ENCODE measurements at regions not wholly inside any gene's neighbourhood (a gene's known extent, or its start where the extent isn't known, plus 50 kb on each side); places are given as distances from the start of the nearest gene placed in this dataset.

DNA sequence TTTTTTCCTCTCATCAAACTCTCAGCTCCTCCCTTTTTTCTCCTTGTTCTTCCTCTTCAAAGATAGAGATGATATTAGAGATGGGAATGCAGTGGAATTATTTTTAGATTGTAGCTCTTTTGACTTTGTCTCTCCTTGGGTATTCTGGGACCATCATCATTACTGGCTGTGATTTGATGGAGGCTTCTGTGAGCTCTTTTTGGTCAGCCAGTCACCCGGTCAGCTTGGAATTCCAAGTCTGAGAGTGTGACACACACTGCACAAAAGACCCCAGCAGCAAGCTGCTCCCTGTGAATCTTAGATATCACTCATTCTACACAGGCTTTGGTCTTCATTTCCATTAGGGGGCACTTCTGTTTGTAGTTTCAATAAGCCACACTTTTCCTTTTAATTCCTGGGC, 51.6 kb upstream of the NEK7 start:
- CTCF ChIA-PET (ENCODE audit: low intra/inter-chr PET ratio) = no interaction called here
- TF ChIP-seq PHB2 (IDR thresholded peaks at IDR 0.05; ENCODE audit: low read depth) = no peak
- no peak for TF ChIP-seq PHF21A (IDR thresholded peaks at IDR 0.05; ENCODE audit: borderline replicate concordance, low read depth)
- no peak for TF ChIP-seq FOXJ2 (tag; IDR thresholded peaks at IDR 0.05)
- TF ChIP-seq, protein P1, sequence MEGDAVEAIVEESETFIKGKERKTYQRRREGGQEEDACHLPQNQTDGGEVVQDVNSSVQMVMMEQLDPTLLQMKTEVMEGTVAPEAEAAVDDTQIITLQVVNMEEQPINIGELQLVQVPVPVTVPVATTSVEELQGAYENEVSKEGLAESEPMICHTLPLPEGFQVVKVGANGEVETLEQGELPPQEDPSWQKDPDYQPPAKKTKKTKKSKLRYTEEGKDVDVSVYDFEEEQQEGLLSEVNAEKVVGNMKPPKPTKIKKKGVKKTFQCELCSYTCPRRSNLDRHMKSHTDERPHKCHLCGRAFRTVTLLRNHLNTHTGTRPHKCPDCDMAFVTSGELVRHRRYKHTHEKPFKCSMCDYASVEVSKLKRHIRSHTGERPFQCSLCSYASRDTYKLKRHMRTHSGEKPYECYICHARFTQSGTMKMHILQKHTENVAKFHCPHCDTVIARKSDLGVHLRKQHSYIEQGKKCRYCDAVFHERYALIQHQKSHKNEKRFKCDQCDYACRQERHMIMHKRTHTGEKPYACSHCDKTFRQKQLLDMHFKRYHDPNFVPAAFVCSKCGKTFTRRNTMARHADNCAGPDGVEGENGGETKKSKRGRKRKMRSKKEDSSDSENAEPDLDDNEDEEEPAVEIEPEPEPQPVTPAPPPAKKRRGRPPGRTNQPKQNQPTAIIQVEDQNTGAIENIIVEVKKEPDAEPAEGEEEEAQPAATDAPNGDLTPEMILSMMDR (IDR thresholded peaks at IDR 0.05 in 2 of 3, conservative IDR thresholded peaks at IDR 0.05 in 1 of 3; ENCODE audit: insufficient read depth in 2 of 3, low read depth in 1 of 3, low read length in 3 of 3) = no peak
- TF ChIP-seq RBM14 (IDR thresholded peaks at IDR 0.05; ENCODE audit: borderline replicate concordance, insufficient read depth, low read depth, low read length) = no peak
- TF ChIP-seq MIER1 (IDR thresholded peaks at IDR 0.05; ENCODE audit: low read depth) = no peak
- TF ChIP-seq, protein P2, sequence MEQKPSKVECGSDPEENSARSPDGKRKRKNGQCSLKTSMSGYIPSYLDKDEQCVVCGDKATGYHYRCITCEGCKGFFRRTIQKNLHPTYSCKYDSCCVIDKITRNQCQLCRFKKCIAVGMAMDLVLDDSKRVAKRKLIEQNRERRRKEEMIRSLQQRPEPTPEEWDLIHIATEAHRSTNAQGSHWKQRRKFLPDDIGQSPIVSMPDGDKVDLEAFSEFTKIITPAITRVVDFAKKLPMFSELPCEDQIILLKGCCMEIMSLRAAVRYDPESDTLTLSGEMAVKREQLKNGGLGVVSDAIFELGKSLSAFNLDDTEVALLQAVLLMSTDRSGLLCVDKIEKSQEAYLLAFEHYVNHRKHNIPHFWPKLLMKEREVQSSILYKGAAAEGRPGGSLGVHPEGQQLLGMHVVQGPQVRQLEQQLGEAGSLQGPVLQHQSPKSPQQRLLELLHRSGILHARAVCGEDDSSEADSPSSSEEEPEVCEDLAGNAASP (IDR thresholded peaks at IDR 0.05) = no peak
- TF ChIP-seq, protein P3, sequence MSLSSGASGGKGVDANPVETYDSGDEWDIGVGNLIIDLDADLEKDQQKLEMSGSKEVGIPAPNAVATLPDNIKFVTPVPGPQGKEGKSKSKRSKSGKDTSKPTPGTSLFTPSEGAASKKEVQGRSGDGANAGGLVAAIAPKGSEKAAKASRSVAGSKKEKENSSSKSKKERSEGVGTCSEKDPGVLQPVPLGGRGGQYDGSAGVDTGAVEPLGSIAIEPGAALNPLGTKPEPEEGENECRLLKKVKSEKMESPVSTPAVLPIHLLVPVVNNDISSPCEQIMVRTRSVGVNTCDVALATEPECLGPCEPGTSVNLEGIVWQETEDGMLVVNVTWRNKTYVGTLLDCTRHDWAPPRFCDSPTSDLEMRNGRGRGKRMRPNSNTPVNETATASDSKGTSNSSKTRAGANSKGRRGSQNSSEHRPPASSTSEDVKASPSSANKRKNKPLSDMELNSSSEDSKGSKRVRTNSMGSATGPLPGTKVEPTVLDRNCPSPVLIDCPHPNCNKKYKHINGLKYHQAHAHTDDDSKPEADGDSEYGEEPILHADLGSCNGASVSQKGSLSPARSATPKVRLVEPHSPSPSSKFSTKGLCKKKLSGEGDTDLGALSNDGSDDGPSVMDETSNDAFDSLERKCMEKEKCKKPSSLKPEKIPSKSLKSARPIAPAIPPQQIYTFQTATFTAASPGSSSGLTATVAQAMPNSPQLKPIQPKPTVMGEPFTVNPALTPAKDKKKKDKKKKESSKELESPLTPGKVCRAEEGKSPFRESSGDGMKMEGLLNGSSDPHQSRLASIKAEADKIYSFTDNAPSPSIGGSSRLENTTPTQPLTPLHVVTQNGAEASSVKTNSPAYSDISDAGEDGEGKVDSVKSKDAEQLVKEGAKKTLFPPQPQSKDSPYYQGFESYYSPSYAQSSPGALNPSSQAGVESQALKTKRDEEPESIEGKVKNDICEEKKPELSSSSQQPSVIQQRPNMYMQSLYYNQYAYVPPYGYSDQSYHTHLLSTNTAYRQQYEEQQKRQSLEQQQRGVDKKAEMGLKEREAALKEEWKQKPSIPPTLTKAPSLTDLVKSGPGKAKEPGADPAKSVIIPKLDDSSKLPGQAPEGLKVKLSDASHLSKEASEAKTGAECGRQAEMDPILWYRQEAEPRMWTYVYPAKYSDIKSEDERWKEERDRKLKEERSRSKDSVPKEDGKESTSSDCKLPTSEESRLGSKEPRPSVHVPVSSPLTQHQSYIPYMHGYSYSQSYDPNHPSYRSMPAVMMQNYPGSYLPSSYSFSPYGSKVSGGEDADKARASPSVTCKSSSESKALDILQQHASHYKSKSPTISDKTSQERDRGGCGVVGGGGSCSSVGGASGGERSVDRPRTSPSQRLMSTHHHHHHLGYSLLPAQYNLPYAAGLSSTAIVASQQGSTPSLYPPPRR (CRISPR knock-in tag; IDR thresholded peaks at IDR 0.05; ENCODE audit: borderline replicate concordance) = no peak
- TF ChIP-seq HNRNPLL (IDR thresholded peaks at IDR 0.05; ENCODE audit: low read depth, low read length, poor library complexity, severe bottlenecking) = no peak
- TF ChIP-seq, protein P4, sequence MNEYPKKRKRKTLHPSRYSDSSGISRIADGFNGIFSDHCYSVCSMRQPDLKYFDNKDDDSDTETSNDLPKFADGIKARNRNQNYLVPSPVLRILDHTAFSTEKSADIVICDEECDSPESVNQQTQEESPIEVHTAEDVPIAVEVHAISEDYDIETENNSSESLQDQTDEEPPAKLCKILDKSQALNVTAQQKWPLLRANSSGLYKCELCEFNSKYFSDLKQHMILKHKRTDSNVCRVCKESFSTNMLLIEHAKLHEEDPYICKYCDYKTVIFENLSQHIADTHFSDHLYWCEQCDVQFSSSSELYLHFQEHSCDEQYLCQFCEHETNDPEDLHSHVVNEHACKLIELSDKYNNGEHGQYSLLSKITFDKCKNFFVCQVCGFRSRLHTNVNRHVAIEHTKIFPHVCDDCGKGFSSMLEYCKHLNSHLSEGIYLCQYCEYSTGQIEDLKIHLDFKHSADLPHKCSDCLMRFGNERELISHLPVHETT (CRISPR knock-in tag; conservative IDR thresholded peaks at IDR 0.05 in 1 of 2, IDR thresholded peaks at IDR 0.05 in 1 of 2) = no peak
- TF ChIP-seq HDAC3 (IDR thresholded peaks at IDR 0.05; ENCODE audit: borderline replicate concordance, partially characterized antibody) = no peak

More for the DNA sequence above, 51.6 kb upstream of the NEK7 start:
- Histone ChIP-seq H3K79me2 (ENCODE audit: control insufficient read depth, insufficient read depth, low read length) (no peaks in the 10 kb centered on the region), H3K4me1 (replicated peaks in 1 of 2; ENCODE audit: control insufficient read depth in 2 of 2, insufficient read depth in 2 of 2, low read length in 2 of 2) (no peaks in the 10 kb centered on the region), H3K9me1 (ENCODE audit: control insufficient read depth, insufficient read depth, low read length) (no peaks in the 10 kb centered on the region), H2AFZ (ENCODE audit: low read depth, low read length) (no peak overlapping the region), H3K4me2 (ENCODE audit: insufficient read depth, low read length) (no peak overlapping the region), H3K36me3 (ENCODE audit: control insufficient read depth, insufficient read depth, low read length) (no peaks in the 10 kb centered on the region), H3K27ac (ENCODE audit: extremely low read depth, low read depth, low read length) (no peak overlapping the region), H3K9ac (ENCODE audit: insufficient read depth in 1 of 2, low read depth in 2 of 2, low read length in 2 of 2) (no peak overlapping the region), H3K4me3 (no peak overlapping the region), H4K20me1 (replicated peaks; ENCODE audit: control insufficient read depth, insufficient read depth, low read length) (no peaks in the 10 kb centered on the region), H3K9me3 (replicated peaks; ENCODE audit: control insufficient read depth, insufficient read depth, low read depth, low read length) (no peaks in the 10 kb centered on the region), H3K27me3 (ENCODE audit: control insufficient read depth in 2 of 2, insufficient read depth in 2 of 2, low read length in 2 of 2) (no peaks in the 10 kb centered on the region)
- POLR2A ChIA-PET = interaction anchor here (2.2 kb wide), 1 partner anchor 14 kb away, joined by 6 read pairs; no protein-coding TSS in a partner anchor
- FAIRE-seq = no peak
- DNase-seq (ENCODE audit: extremely low read depth in 1 of 4, low spot score in 3 of 4) = no peak
- ATAC-seq = no peak
- in situ Hi-C loops (cut with MboI) = no loop called here
- intact Hi-C loops (cut with micrococcal nuclease) = no loop called here
- BruUV-seq (replicated peaks) = no TSS peak
- 6% methylated on average over 1 of the region's 1 CpG for WGBS (ENCODE audit: insufficient coverage, low coverage, missing lambda C conversion rate)

All from K562 (cell line).